Fibroblast of lung (primary cell): ENCODE measurements at regions not wholly inside any gene's neighbourhood (a gene's known extent, or its start where the extent isn't known, plus 50 kb on each side); places are given as distances from the start of the nearest gene placed in this dataset.

Experiments used
- EZH2 ChIP-seq: IDR thresholded peaks from 2 replicates; pipeline ENCODE4 v1.5.1; 2012; ENCODE audit warnings: low read length, control low read depth, mild to moderate bottlenecking; ENCODE audit errors: missing control alignments
- TF ChIP-seq, protein P1 (sequence below), 2 donors: IDR thresholded peaks in 1 of 2; conservative IDR thresholded peaks in 1 of 2; 1 replicate in 1 of 2; 2 replicates in 1 of 2; pipeline ENCODE4 v1.5.1; 2011 to 2012; ENCODE audit warnings: low read length in 2 of 2, control low read depth in 1 of 2, inconsistent platforms in 1 of 2, low read depth in 1 of 2, mild to moderate bottlenecking in 1 of 2

DNA sequence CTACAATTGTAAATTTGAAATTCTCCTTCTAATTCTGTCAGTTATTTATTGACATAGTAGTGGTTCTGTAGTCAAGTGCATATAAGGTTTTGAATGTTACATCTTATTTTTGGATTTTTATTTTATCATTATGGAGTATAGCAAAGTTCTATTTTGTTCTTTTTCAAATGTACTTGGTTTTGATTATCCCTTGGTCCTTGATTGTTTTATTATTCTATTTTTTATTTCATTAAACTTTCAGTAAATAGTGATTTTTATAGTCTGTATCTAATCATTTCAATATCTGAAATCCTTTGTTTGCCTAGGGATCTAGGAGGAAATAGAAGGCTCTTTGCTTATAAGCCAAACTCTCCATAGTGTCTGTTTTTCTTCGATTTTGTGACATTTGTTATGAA, 87.8 kb downstream of the HFE start:
- TF ChIP-seq EZH2: no peak
- TF ChIP-seq, protein P1, sequence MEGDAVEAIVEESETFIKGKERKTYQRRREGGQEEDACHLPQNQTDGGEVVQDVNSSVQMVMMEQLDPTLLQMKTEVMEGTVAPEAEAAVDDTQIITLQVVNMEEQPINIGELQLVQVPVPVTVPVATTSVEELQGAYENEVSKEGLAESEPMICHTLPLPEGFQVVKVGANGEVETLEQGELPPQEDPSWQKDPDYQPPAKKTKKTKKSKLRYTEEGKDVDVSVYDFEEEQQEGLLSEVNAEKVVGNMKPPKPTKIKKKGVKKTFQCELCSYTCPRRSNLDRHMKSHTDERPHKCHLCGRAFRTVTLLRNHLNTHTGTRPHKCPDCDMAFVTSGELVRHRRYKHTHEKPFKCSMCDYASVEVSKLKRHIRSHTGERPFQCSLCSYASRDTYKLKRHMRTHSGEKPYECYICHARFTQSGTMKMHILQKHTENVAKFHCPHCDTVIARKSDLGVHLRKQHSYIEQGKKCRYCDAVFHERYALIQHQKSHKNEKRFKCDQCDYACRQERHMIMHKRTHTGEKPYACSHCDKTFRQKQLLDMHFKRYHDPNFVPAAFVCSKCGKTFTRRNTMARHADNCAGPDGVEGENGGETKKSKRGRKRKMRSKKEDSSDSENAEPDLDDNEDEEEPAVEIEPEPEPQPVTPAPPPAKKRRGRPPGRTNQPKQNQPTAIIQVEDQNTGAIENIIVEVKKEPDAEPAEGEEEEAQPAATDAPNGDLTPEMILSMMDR (conservative IDR thresholded peaks at IDR 0.05 in 1 of 2, IDR thresholded peaks at IDR 0.05 in 1 of 2; ENCODE audit: low read depth in 1 of 2, low read length in 2 of 2): no peak
